ENCODE measurements at regions not wholly inside any gene's neighbourhood (a gene's known extent, or its start where the extent isn't known, plus 50 kb on each side); places are given as distances from the start of the nearest gene placed in this dataset.

DNA sequence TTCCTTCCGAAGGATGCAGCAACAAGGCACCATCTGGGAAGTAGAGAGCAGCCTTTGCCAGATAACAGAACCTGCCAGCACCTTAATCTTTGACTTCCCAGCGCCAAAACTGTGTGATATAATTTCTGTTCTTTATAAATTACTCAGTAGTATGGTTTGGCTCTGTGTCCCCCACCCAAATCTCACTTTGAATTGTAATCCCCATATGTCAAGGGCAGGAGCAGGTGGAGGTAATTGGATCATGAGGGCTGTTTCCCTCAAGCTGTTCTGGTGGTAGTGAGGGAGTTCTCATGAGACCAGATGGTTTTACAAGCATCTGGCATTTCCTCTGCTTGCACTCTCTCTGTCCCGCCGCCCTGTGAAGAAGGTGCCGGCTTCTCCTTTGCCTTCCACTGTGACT, 899.9 kb downstream of the TRIB2 start:
- DNase-seq (ENCODE audit: low read depth, low spot score) (no peak), ATAC-seq (no peak)
- Histone ChIP-seq H3K27me3 (ENCODE audit: control insufficient read depth, insufficient read depth, low read length) (no peaks in the 10 kb centered on the region), H3K27ac (ENCODE audit: low read length) (no peak overlapping the region), H3K9me3 (ENCODE audit: control insufficient read depth, insufficient read depth, low read depth, low read length) (no peaks in the 10 kb centered on the region; the same call in 1 of the 2 replicates), H3K36me3 (ENCODE audit: control insufficient read depth, insufficient read depth, low read length) (no peaks in the 10 kb centered on the region), H3K4me1 (ENCODE audit: control insufficient read depth, insufficient read depth, low read length) (no peaks in the 10 kb centered on the region), H3K4me3 (ENCODE audit: low read depth in 2 of 2, low read length in 2 of 2) (no peak overlapping the region)
- POLR2A ChIA-PET: no interaction called here
- CTCF ChIA-PET: no interaction called here
- intact Hi-C loops (cut with micrococcal nuclease; ENCODE audit: unreplicated experiment): no loop called here
- TF ChIP-seq TCF7L2 (IDR thresholded peaks at IDR 0.05; ENCODE audit: low read depth, low read length) (no peak), POLR2AphosphoS5 (IDR thresholded peaks at IDR 0.05; ENCODE audit: low read depth, low read length) (no peak), SIN3A (IDR thresholded peaks at IDR 0.05; ENCODE audit: borderline replicate concordance, insufficient read depth, low read depth, low read length) (no peak)
- TF ChIP-seq, protein P1, sequence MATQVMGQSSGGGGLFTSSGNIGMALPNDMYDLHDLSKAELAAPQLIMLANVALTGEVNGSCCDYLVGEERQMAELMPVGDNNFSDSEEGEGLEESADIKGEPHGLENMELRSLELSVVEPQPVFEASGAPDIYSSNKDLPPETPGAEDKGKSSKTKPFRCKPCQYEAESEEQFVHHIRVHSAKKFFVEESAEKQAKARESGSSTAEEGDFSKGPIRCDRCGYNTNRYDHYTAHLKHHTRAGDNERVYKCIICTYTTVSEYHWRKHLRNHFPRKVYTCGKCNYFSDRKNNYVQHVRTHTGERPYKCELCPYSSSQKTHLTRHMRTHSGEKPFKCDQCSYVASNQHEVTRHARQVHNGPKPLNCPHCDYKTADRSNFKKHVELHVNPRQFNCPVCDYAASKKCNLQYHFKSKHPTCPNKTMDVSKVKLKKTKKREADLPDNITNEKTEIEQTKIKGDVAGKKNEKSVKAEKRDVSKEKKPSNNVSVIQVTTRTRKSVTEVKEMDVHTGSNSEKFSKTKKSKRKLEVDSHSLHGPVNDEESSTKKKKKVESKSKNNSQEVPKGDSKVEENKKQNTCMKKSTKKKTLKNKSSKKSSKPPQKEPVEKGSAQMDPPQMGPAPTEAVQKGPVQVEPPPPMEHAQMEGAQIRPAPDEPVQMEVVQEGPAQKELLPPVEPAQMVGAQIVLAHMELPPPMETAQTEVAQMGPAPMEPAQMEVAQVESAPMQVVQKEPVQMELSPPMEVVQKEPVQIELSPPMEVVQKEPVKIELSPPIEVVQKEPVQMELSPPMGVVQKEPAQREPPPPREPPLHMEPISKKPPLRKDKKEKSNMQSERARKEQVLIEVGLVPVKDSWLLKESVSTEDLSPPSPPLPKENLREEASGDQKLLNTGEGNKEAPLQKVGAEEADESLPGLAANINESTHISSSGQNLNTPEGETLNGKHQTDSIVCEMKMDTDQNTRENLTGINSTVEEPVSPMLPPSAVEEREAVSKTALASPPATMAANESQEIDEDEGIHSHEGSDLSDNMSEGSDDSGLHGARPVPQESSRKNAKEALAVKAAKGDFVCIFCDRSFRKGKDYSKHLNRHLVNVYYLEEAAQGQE (IDR thresholded peaks at IDR 0.05; ENCODE audit: insufficient read depth in 1 of 2, low read depth in 2 of 2, low read length in 1 of 2): no peak
- TF ChIP-seq, protein P2, sequence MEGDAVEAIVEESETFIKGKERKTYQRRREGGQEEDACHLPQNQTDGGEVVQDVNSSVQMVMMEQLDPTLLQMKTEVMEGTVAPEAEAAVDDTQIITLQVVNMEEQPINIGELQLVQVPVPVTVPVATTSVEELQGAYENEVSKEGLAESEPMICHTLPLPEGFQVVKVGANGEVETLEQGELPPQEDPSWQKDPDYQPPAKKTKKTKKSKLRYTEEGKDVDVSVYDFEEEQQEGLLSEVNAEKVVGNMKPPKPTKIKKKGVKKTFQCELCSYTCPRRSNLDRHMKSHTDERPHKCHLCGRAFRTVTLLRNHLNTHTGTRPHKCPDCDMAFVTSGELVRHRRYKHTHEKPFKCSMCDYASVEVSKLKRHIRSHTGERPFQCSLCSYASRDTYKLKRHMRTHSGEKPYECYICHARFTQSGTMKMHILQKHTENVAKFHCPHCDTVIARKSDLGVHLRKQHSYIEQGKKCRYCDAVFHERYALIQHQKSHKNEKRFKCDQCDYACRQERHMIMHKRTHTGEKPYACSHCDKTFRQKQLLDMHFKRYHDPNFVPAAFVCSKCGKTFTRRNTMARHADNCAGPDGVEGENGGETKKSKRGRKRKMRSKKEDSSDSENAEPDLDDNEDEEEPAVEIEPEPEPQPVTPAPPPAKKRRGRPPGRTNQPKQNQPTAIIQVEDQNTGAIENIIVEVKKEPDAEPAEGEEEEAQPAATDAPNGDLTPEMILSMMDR (IDR thresholded peaks at IDR 0.05): no peak
- in situ Hi-C loops (cut with HindIII; ENCODE audit: low pct_unique_long_range_greater_than_20kb, low sequenced_read_pairs): no loop called here
- no TSS peak for BruUV-seq (replicated peaks)

DNA sequence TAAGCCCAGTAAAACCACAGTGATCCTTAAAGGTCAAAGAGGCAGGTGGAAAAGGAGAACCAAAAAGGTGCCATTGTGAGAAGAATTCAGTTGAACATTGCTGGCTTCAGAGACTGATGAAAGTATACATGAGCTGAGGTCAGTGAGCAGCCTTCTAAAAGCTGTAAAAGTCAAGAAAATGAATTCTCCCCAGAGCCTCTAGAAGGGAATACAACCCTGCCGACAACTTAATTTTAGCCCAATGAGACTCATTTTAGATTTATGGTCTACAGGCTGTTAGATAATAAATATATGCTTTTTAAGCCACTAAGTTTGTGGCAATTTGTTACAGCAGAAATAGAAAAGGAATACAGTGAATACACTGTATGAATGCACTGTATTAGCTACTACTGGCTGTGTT, 911.4 kb downstream of the TRIB2 start:
- Histone ChIP-seq H3K36me3 (ENCODE audit: control insufficient read depth, insufficient read depth, low read length) (no peaks in the 10 kb centered on the region), H3K27ac (ENCODE audit: low read length) (no peak overlapping the region), H3K4me3 (ENCODE audit: low read depth in 2 of 2, low read length in 2 of 2) (no peak overlapping the region), H3K27me3 (ENCODE audit: control insufficient read depth, insufficient read depth, low read length) (no peaks in the 10 kb centered on the region), H3K9me3 (ENCODE audit: control insufficient read depth, insufficient read depth, low read depth, low read length) (no peaks in the 10 kb centered on the region), H3K4me1 (ENCODE audit: control insufficient read depth, insufficient read depth, low read length) (no peaks in the 10 kb centered on the region)
- no peak for ATAC-seq
- CTCF ChIA-PET: no interaction called here
- POLR2A ChIA-PET: no interaction called here
- TF ChIP-seq SIN3A (IDR thresholded peaks at IDR 0.05; ENCODE audit: borderline replicate concordance, insufficient read depth, low read depth, low read length): no peak
- TF ChIP-seq POLR2AphosphoS5 (IDR thresholded peaks at IDR 0.05; ENCODE audit: low read depth, low read length): no peak
- TF ChIP-seq, protein P2 (IDR thresholded peaks at IDR 0.05): no peak
- no peak for TF ChIP-seq TCF7L2 (IDR thresholded peaks at IDR 0.05; ENCODE audit: low read depth, low read length)
- TF ChIP-seq, protein P1 (IDR thresholded peaks at IDR 0.05; ENCODE audit: insufficient read depth in 1 of 2, low read depth in 2 of 2, low read length in 1 of 2): no peak
- in situ Hi-C loops (cut with HindIII; ENCODE audit: low pct_unique_long_range_greater_than_20kb, low sequenced_read_pairs): no loop called here
- DNase-seq (ENCODE audit: low read depth, low spot score): no peak
- intact Hi-C loops (cut with micrococcal nuclease; ENCODE audit: unreplicated experiment): no loop called here
- BruUV-seq (replicated peaks): no TSS peak

Data from Panc1 (cell line).